GM18505 (cell line): ENCODE measurements at regions not wholly inside any gene's neighbourhood (a gene's known extent, or its start where the extent isn't known, plus 50 kb on each side); places are given as distances from the start of the nearest gene placed in this dataset.

Experiments
- ATAC-seq: cut with Tn5 transposase; IDR thresholded peaks from one replicate; pipeline ENCODE4 v1.9.1; 2021; ENCODE audit not compliant: unreplicated experiment
- POLR2A ChIP-seq: IDR thresholded peaks from 4 replicates; pipeline ENCODE4 v1.6.1; 2011; ENCODE audit warnings: borderline replicate concordance; ENCODE audit not compliant: insufficient read depth, insufficient read length; ENCODE audit errors: extremely low read depth

DNA sequence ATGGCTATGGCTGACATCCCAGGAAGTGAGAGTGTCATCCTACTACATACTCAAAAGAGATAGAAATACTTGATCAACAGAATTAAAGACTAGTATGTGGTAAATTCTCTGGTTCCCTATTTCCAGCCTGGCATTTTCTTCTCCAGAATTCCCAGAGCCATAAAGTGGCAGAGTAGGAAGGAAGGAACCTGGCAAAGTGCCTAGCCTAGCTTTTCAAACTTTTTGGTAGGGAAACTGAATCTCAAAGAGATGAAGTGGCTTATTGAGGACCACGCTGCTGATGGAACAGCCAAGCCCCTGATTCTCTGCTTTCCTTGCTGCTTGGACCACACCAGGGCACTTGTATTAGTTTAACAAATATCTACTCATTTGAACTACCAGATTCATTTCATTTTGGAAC is 312.4 kb upstream of the RORA start:
- no peak for TF ChIP-seq POLR2A
- no peak for ATAC-seq

DNA sequence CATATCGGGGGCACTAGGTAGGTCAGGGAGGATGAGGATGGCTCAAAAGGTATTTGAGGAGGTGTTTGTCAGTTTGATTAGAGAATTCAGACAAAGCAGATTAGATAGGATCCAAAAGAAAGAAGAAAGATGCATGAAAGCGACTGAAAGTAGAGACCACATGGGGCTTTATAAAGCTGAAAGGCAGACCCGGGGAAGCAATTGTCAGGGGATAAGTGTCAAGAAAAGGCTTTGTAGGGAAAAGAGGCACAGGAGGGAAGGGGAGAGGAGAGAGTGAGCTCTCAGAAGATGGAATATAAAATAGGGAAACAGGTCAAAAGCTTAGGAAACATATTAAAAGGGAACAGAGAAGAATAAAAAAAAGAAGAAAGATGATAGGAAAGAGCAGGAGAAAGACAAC is 308.2 kb upstream of the RORA start:
- no peak for TF ChIP-seq POLR2A

DNA sequence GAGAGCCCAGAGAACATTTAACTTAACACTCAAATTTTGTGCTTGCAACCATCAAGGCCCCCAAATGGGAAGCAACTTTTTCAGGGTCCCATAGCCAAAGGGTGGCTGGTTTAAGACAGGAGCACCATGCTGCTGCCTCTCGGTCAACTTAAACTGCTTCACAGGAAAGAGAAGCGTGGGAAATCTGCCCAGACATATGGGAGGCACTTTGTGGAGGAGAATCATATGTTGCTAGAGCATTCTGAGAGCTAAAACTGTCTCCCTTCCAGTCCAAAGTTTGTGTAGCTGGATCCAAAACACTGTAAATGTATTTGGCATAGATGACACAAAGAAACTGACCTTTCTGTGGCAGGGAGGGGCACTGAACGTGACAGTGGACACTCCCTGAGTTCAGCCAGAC is 305.9 kb upstream of the RORA start:
- no peak for ATAC-seq

More for the DNA sequence above, 308.2 kb upstream of the RORA start:
- no peak for ATAC-seq

DNA sequence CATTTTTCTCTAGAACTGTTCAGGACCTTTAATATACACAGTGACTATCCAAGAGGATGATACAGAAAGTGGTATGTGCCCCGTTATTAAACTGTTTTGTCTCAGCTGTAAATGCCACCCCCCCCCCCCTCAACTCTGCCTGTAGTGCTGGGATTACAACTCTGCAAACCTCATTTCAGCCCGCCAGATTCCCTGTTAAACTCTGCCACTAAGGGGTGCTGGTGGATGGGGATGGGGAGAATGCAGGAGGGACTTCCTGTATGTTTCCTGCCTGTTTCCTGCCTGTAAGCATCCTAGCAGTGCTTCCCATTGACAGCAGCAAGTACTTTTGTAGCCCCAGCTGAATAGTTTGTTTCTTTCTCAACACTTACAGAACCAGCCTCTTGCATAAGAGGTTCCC is 301.7 kb upstream of the RORA start:
- TF ChIP-seq POLR2A = no peak
- ATAC-seq = no peak

More for the DNA sequence above, 305.9 kb upstream of the RORA start:
- no peak for TF ChIP-seq POLR2A

DNA sequence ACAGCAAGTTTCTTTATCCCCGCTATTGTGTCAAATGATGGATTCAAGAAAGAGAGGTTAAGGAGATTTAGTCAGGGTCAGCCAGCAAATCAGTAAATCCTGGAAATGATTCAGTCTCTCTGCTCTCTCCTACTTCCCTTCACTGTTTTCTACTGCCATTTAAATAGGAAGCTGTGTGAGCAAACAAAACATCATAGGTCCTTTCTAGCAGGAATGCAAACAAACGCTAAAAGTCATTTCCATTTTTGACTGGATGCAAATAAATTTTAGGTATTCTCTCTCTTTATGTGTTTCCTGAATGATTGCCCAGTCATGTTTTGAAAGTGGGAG is 299.4 kb upstream of the RORA start:
- no peak for ATAC-seq
- TF ChIP-seq POLR2A = no peak

DNA sequence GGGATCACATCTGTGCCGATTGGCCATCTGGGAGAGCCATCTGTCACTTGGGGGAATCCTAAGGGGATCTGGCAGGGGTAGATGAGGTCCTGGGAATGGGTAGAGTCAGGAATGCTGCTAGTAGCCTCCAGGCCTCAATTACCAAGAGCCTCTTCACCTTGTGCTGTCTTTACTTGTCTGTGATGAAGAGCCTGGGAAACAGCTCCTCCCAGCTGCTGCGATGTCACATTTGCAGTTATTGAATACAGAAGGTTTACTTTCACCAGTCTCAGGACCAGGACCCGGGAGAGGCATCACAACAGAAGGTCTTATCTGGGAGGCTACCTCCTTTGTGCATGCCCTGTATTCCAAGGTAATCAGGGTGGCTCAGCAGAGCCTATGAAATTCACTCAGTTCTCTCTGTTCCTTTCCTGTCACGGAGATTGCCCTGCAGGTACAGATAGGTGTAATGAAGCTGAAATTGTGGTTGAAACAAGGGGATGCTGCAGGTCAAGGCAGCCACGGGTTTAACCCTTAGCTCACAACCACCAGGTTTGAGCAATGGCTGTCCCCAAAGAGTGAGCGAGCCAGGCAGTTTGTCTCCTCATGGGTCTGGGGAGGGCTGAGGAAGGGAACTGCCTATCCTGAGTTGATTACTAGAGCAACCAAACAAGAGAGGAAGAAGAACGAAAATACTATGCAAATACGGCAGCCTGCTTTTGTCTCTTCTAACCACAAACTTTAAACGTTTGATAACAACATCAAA is 298.9 kb upstream of the RORA start:
- ATAC-seq = no peak
- TF ChIP-seq POLR2A = no peak

DNA sequence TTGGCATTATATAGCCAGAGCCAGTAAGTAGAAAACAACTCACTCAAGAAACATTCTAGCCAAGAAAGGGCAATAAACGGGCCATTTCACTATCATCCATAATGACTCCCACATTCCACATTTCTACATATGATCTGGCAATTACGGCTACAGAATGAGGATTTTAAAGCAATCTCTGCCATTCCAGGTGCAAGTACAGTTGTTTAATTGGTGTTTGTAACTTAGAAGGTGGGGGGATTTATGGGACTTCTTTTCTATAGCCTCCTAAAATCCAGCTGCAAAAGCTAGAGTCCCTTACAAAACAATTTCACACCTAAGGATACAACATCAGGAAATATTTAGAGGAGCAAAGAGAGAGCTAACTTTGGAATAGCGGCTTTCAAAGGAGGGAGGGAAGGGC is 295.4 kb upstream of the RORA start:
- TF ChIP-seq POLR2A = no peak

DNA sequence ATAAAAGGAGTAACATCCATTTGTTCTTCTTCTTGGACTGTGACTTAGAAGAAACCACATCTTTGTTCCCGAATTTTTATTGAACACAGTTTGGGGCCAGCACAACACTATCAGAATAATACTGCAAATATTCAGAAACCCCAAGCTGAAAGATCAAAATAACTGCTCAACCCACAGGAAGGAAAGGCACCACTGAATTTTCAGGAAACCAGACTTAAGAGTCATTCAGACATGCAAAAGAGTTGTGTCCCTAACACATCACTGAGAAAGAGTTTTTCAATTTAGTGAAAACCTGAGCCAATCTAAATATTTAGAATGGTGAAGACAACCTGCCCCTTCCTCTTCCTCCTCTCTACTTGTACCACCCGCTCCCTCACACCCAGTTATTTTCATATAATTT is 295.0 kb upstream of the RORA start:
- no peak for TF ChIP-seq POLR2A
- no peak for ATAC-seq

More for the DNA sequence above, 295.4 kb upstream of the RORA start:
- no peak for ATAC-seq

DNA sequence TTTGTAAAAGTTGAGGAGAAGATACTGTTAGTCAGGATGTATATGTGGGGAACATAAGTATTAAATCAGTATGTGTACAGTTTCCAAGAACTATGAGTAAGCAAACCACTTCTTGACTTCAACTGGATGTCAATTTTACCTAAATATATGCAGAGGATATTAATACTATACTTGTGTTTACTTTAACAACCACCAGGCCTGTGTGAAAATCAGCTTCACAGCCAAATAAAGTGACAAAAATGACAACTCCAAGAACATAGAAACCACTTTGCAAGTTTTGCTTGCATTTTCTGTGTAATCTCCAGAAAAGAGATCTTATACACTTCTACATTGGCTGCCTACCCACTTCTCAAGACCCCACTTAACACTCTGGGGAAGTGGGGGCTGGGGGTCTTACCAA is 293.3 kb upstream of the RORA start:
- no peak for TF ChIP-seq POLR2A
- ATAC-seq = no peak

DNA sequence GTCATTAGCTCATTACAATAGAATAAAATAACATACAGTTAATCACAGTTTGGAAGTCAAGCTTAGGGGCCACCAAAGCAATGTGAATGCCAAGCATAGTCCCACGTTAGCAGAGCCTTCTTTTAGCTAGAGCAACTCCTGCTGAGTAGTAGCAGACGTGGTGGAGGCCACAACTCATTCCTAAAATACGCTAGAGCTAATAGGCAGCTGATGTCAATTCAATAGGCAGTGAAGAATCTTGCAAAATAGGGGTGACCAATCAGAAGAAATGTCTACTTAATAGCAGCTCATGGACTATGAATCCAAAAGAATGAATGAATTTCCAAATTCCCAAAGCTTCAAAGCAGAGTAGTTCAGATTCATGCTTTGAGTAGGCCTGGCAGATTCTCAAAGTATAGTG is 292.9 kb upstream of the RORA start:
- no peak for ATAC-seq
- TF ChIP-seq POLR2A = no peak

DNA sequence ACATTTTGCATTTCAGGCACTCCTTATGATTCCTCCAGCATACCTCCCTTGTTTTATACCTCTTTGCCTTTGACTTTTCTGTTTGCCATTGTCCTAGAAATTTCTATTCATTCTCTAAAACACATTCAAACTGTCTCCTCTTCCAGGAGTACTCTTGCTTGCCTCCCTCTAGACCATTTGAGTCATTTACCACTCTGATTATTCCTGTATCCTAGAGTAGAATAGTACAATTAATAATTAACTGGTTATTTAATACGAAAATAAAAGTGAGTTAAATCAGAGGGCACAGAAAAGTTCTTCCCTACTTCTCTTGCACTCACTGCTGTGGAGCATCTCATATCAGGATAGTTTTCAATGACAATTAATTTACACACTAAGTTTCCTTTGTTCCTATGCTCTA is 290.2 kb upstream of the RORA start:
- ATAC-seq = no peak
- TF ChIP-seq POLR2A = no peak

DNA sequence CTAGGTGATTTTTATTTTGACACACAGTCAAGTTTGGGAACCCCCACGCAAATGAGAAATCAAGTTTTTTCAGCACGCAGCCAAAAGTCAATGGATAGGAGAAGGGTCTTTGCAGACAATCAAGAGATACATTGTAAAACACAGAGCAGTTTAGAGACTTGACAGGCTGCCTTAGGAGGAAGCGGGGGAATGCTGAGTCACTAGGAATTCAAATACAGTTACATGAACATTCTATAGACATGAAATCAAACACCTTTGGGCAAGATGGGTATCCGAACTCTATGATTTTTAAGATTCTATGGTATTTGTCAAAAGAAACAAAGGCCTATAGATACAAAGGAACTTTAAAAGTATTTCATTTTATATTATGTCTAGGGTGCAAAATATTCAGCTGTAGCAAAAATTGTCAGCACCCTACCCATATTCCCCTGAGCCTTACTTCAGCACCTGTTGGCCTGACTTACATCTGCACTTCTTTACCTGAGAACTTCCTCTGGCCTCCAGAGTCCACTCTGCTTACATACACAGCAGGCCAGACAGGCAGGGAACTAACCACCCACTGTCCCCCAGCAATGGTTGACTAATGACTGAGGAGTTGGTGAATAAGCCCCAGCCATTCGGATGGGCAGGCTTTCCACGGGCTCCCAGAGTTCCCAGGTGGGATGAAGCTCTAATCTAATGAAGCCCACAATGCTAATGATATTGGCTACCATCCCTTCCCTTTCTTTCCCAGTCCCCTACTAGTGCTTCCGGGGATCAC is 289.3 kb upstream of the RORA start:
- ATAC-seq = no peak
- no peak for TF ChIP-seq POLR2A

DNA sequence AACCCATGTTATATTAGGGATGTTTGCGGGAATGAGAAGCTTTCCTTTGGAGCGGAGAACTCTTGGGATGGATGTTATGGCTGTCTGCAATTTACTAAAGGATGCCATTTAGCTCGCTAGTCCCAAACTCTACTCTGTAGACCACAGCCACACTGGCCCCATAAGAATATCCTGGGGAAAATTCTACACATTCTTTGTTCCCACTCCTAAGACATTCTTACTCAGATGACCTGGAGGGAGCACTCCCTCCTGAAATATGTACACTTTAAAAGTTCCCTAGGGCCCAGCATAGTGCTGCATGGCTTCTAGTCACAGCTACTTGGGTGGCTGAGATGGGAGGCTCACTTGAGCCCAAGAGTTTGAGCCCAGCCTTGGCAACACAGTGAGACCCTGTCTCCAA is 288.7 kb upstream of the RORA start:
- no peak for ATAC-seq
- TF ChIP-seq POLR2A = no peak

DNA sequence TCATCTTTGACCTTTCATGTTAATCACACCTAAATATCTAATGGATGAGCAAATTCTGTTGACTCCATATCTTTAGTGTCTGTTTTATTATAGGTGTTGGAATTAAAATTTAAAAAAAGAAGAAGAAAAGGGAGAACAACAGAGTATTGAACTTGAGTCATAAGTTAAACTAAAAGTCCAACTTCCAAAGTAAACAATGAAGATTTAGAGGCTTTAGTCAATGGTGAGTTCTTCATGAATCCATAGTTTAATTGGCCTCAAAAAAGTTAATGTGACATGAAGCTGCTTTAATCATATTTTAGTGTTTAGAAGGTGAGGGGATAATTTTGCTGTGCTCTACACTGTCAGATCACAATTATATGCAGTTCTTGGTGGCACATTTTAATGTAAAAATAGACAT is 288.2 kb upstream of the RORA start:
- no peak for TF ChIP-seq POLR2A
- ATAC-seq = no peak
